Breast epithelium (tissue), 4 donors: ENCODE measurements at regions not wholly inside any gene's neighbourhood (a gene's known extent, or its start where the extent isn't known, plus 50 kb on each side); places are given as distances from the start of the nearest gene placed in this dataset.

ENCODE experiments used
- DNase-seq, 2 donors: peaks; one replicate each; pipeline ENCODE4 v3.0.0-alpha.2; 2019; ENCODE audit warnings: low spot score in 2 of 2
- H3K27ac ChIP-seq, 2 donors: fragments of 200-600 bp; sonication (generic) in 1 of 2; one replicate each; pipeline ENCODE4 v1.5.1; 2016 to 2019; ENCODE audit warnings: mild to moderate bottlenecking in 1 of 2
- H3K27me3 ChIP-seq, 2 donors: fragments of 200-600 bp; sonication (generic) in 1 of 2; one replicate each; pipeline versions ENCODE4 v1.5.1 to v1.6.0; 2017 to 2019; ENCODE audit warnings: control low read depth in 1 of 2, mild to moderate bottlenecking in 1 of 2
- H3K36me3 ChIP-seq: fragments of 200-600 bp; one replicate; pipeline ENCODE4 v1.5.1; 2019
- H3K4me1 ChIP-seq, 2 donors: fragments of 200-600 bp; sonication (generic); one replicate each; pipeline ENCODE4 v1.5.1; 2016 to 2019; ENCODE audit warnings: control low read depth in 1 of 2
- H3K4me3 ChIP-seq, 3 donors: fragments of 200-600 bp; sonication (generic); 1 replicate in 2 of 3; 2 replicates in 1 of 3; pipeline ENCODE4 v1.5.1; 2016 to 2019; ENCODE audit warnings: mild to moderate bottlenecking in 3 of 3, moderate library complexity in 2 of 3
- H3K9me3 ChIP-seq, 2 donors: fragments of 200-600 bp; sonication (generic) in 1 of 2; one replicate each; pipeline ENCODE4 v1.5.1; 2016 to 2019; ENCODE audit warnings: control low read depth in 1 of 2
- CTCF ChIP-seq, 3 donors: fragments of 450-650 bp; IDR thresholded peaks; one replicate each; pipeline ENCODE4 v1.5.1; 2016 to 2017; ENCODE audit warnings: antibody characterized with exemption in 3 of 3, mild to moderate bottlenecking in 3 of 3, moderate library complexity in 3 of 3
- POLR2A ChIP-seq: fragments of 450-650 bp; IDR thresholded peaks from one replicate; pipeline ENCODE4 v1.6.1; 2016; ENCODE audit warnings: antibody characterized with exemption, mild to moderate bottlenecking, moderate library complexity
- POLR2AphosphoS5 ChIP-seq, 3 donors: sonication (generic); formaldehyde crosslinking; IDR thresholded peaks; one replicate each; pipeline ENCODE4 v1.6.1; 2017; ENCODE audit warnings: antibody characterized with exemption in 3 of 3
- intact Hi-C: fragments of 100-400 bp; cut with DNase I; formaldehyde crosslinking; loops from one replicate; pipeline ENCODE4 v1.15.1; 2023; ENCODE audit warnings: low total_unique reads

- TF ChIP-seq POLR2A (no peak), CTCF (IDR thresholded peaks at IDR 0.05) (no peak), POLR2AphosphoS5 (IDR thresholded peaks at IDR 0.05) (no peak)
- Histone ChIP-seq H3K4me3 (no peak overlapping the region), H3K27me3 (no peaks in the 10 kb centered on the region), H3K27ac (no peak overlapping the region), H3K9me3 (no peaks in the 10 kb centered on the region), H3K4me1 (no peaks in the 10 kb centered on the region), H3K36me3 (no peaks in the 10 kb centered on the region)
- no peak for DNase-seq
- intact Hi-C loops: no loop called here
These were observed 297.3 kb upstream of the MMADHC start for GRCh38 chr2:149884871-149885270.

GRCh38 chr2:149877913-149878312, 290.3 kb upstream of the MMADHC start:
- no peaks in the 10 kb centered on the region for H3K9me3 ChIP-seq
- TF ChIP-seq POLR2A (no peak), POLR2AphosphoS5 (IDR thresholded peaks at IDR 0.05) (peak in 1 of 3 donors; percentile 8), CTCF (IDR thresholded peaks at IDR 0.05) (no peak)
- intact Hi-C loops: no loop called here
- peak overlapping the region in 1 of 2 donors; percentile 52 for H3K27ac ChIP-seq
- no peaks in the 10 kb centered on the region for H3K4me1 ChIP-seq
- DNase-seq: peak in 1 of 2 donors; percentile 34
- H3K27me3 ChIP-seq: no peaks in the 10 kb centered on the region
- no peak overlapping the region for H3K4me3 ChIP-seq
- no peaks in the 10 kb centered on the region for H3K36me3 ChIP-seq

GRCh38 chr2:149877074-149877473, 289.5 kb upstream of the MMADHC start:
- no peaks in the 10 kb centered on the region for H3K27me3 ChIP-seq
- peak overlapping the region in 1 of 2 donors; percentile 52 for H3K27ac ChIP-seq
- no peaks in the 10 kb centered on the region for H3K36me3 ChIP-seq
- intact Hi-C loops: no loop called here
- no peak for DNase-seq
- H3K9me3 ChIP-seq: no peaks in the 10 kb centered on the region
- no peaks in the 10 kb centered on the region for H3K4me1 ChIP-seq
- no peak for TF ChIP-seq POLR2AphosphoS5 (IDR thresholded peaks at IDR 0.05)
- no peak for TF ChIP-seq POLR2A
- no peak for TF ChIP-seq CTCF (IDR thresholded peaks at IDR 0.05)
- no peak overlapping the region for H3K4me3 ChIP-seq

- Histone ChIP-seq H3K4me1 (no peaks in the 10 kb centered on the region), H3K27ac (no peak overlapping the region), H3K4me3 (no peak overlapping the region), H3K9me3 (peaks cover 0 to 11% of the 10 kb centered on the region in 2 donors), H3K36me3 (no peaks in the 10 kb centered on the region), H3K27me3 (no peaks in the 10 kb centered on the region)
- intact Hi-C loops: no loop called here
- no peak for DNase-seq
- TF ChIP-seq CTCF (IDR thresholded peaks at IDR 0.05) (no peak), POLR2A (no peak), POLR2AphosphoS5 (IDR thresholded peaks at IDR 0.05) (no peak)
These were observed 286.4 kb upstream of the MMADHC start for GRCh38 chr2:149873936-149874335.

- H3K9me3 ChIP-seq: peaks cover 0 to 16% of the 10 kb centered on the region in 2 donors
- intact Hi-C loops: no loop called here
- no peak for DNase-seq
- TF ChIP-seq CTCF (IDR thresholded peaks at IDR 0.05) (no peak), POLR2A (no peak)
- no peaks in the 10 kb centered on the region for H3K36me3 ChIP-seq
- no peaks in the 10 kb centered on the region for H3K4me1 ChIP-seq
- no peak overlapping the region for H3K4me3 ChIP-seq
- no peaks in the 10 kb centered on the region for H3K27me3 ChIP-seq
- no peak overlapping the region for H3K27ac ChIP-seq
These were observed 285.1 kb upstream of the MMADHC start for GRCh38 chr2:149872638-149873150.
